ENCODE measurements at regions not wholly inside any gene's neighbourhood (a gene's known extent, or its start where the extent isn't known, plus 50 kb on each side); places are given as distances from the start of the nearest gene placed in this dataset.

GRCh38 chr20:11320033-11320432 is 597.7 kb upstream of the BTBD3 start:
- TF ChIP-seq CTCF (conservative IDR thresholded peaks at IDR 0.05; ENCODE audit: low read length) (no peak), EZH2phosphoT487 (IDR thresholded peaks at IDR 0.05; ENCODE audit: borderline replicate concordance, low read depth, low read length) (no peak)
